ENCODE measurements at regions not wholly inside any gene's neighbourhood (a gene's known extent, or its start where the extent isn't known, plus 50 kb on each side); places are given as distances from the start of the nearest gene placed in this dataset.

DNA sequence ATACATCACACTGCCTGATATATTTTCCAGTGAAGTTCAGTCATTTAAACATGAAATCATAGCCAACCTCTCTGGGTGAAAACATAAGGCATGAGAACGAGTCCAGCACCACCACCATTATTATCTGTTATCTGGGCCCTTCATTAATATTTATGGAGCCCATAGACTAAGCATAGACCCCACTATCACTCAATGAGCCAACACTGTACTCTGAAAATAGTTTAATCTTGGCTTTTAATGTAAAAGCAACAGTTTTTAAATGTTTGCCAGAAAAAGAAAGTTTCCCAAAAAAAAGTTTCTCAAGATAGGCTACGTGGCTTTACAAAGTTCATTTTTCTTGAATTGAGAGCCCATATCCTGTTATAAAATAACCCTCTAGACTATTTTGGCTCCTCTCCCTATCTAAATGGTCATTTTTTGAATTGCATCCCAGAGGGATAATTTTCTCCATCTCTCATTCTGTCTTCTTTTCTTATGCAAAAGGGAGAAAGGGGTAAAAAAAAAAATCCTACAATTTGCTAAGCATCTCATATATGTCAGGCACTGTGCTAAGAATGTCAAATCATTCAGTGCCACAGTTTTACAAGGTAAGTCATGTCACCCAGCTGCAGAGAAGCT is 66.1 kb downstream of the FZD1 start:
- TF ChIP-seq, protein P1, sequence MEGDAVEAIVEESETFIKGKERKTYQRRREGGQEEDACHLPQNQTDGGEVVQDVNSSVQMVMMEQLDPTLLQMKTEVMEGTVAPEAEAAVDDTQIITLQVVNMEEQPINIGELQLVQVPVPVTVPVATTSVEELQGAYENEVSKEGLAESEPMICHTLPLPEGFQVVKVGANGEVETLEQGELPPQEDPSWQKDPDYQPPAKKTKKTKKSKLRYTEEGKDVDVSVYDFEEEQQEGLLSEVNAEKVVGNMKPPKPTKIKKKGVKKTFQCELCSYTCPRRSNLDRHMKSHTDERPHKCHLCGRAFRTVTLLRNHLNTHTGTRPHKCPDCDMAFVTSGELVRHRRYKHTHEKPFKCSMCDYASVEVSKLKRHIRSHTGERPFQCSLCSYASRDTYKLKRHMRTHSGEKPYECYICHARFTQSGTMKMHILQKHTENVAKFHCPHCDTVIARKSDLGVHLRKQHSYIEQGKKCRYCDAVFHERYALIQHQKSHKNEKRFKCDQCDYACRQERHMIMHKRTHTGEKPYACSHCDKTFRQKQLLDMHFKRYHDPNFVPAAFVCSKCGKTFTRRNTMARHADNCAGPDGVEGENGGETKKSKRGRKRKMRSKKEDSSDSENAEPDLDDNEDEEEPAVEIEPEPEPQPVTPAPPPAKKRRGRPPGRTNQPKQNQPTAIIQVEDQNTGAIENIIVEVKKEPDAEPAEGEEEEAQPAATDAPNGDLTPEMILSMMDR (IDR thresholded peaks at IDR 0.05; ENCODE audit: poor library complexity, severe bottlenecking): no peak
- no peak for TF ChIP-seq RAD21 (conservative IDR thresholded peaks at IDR 0.05)

All from neural cell (in vitro differentiated cells).